Heart left ventricle (tissue), 16 donors: ENCODE measurements at regions not wholly inside any gene's neighbourhood (a gene's known extent, or its start where the extent isn't known, plus 50 kb on each side); places are given as distances from the start of the nearest gene placed in this dataset.

ENCODE experiments used
- ATAC-seq, 4 donors: fragments of 200-7000 bp; cut with Tn5 transposase; one replicate each; pipeline ENCODE4 v1.9.1; 2020 to 2022; ENCODE audit warnings: moderate library complexity in 4 of 4, mild to moderate bottlenecking in 3 of 4, moderate number of reproducible peaks in 1 of 4
- DNase-seq, 5 donors: peaks; one replicate each; pipeline ENCODE4 v3.0.0-alpha.2; 2020
- H3K27ac ChIP-seq, 12 donors: fragments of 200-600 bp; sonication (generic) in 4 of 12; one replicate each; pipeline versions ENCODE4 v1.5.0 to v1.8.0; 2016 to 2022; ENCODE audit warnings: mild to moderate bottlenecking in 2 of 12
- H3K27me3 ChIP-seq, 9 donors: fragments of 200-600 bp; sonication (generic) in 2 of 9; one replicate each; pipeline versions ENCODE4 v1.5.1 to v1.8.0; 2016 to 2022; ENCODE audit warnings: mild to moderate bottlenecking in 3 of 9
- H3K36me3 ChIP-seq, 9 donors: fragments of 200-600 bp; sonication (generic) in 2 of 9; one replicate each; pipeline versions ENCODE4 v1.5.0 to v1.8.0; 2018 to 2022; ENCODE audit warnings: mild to moderate bottlenecking in 2 of 9
- H3K4me1 ChIP-seq, 12 donors: fragments of 200-600 bp; sonication (generic) in 4 of 12; one replicate each; pipeline versions ENCODE4 v1.5.0 to v1.8.0; 2016 to 2022; ENCODE audit warnings: mild to moderate bottlenecking in 3 of 12
- H3K4me3 ChIP-seq, 12 donors: fragments of 200-600 bp; sonication (generic) in 4 of 12; one replicate each; pipeline versions ENCODE4 v1.5.0 to v1.8.0; 2017 to 2022; ENCODE audit warnings: mild to moderate bottlenecking in 9 of 12, moderate library complexity in 4 of 12
- H3K9me3 ChIP-seq, 12 donors: fragments of 200-600 bp; sonication (generic) in 4 of 12; one replicate each; pipeline versions ENCODE4 v1.5.0 to v1.8.0; 2016 to 2022; ENCODE audit warnings: mild to moderate bottlenecking in 1 of 12
- POLR2A ChIP-seq, 2 donors: fragments of 450-650 bp; IDR thresholded peaks; one replicate each; pipeline ENCODE4 v1.6.1; 2017; ENCODE audit warnings: antibody characterized with exemption in 2 of 2, mild to moderate bottlenecking in 2 of 2, moderate library complexity in 2 of 2
- WGBS, 4 donors: extraction: QIAGEN DNeasy Blood & Tissue Kit in 2 of 4; methylation state at CpG; one replicate each; pipeline versions ENCODE4 v1.1.5 to v1.1.7; 2013 to 2018; 5-methylcytosine and 5-hydroxymethylcytosine counted together
- intact Hi-C, 10 donors: fragments of 100-400 bp; cut with DNase I; formaldehyde crosslinking; loops; one replicate each; pipeline versions ENCODE4 v1.11.1 to v1.14.2; 2022
- TF ChIP-seq, protein P1 (sequence below), 12 donors: fragments of 200-600 bp; sonication (generic) in 4 of 12; IDR thresholded peaks; one replicate each; pipeline versions ENCODE4 v1.5.0 to v1.8.0; 2018 to 2022; ENCODE audit warnings: antibody characterized with exemption in 12 of 12, mild to moderate bottlenecking in 5 of 12
- donor health status: ischemic (EF 13 %, LVEDD 7.1; RV severe dilation, severe dysfunction).
- donor health status: healthy with polysubstance abuse.
- donor health status: DM: no; HTN: yes; CAD: no.
- donor health status: DM: no; HTN: no; CAD: no.
- donor health status: ischemic (EF 25% LVEDD 6.9; RV normal size, moderate dysfunction).
- donor health status: ischemic (EF 25% LVEDD 5.7; RV mildly dilated, moderate dysfunction).
- donor health status: healthy.
- donor health status: DM: yes; HTN: yes; CAD: no.
- donor health status: ischemic (EF 35%, LVEDD 5.7; RV mildly dilated, moderate dysfunction).
- donor health status: nonischemic (EF 11% LVEDD 7.7; RV severe dilation, severe dysfunction).
- donor health status: DM: yes; HTN: yes; CAD: no.
- donor health status: PGD.
- donor health status: ischemic (EF 29% LVEDD 5.4; RV normal size, mild dysfunction).
- donor health status: nonischemic (EF 23%, LVEDD 6.1; RV moderate dilation, normal function).

DNA sequence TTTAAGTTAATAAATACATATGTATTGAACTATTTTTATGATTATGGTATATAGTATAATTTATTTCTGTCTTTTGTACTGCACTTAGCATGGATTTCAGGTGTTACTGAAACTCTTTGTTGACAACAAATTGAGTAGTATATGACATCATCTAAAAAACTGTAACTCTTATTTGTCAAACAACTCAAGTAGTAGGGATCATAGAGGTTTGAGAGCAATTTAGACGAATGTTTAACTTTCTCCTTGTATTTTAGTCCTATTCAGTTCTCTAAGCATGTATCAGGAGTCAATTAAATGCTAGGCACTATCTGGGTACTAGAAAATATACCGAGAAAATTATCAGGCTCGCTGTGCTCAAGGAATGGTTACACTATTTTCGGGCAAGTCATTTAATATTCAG, 595.2 kb downstream of the METTL15 start:
- 81 to 89% (median 84%) methylated on average over 4 of the region's 4 CpGs for WGBS, 4 donors
- Histone ChIP-seq H3K4me3 (no peak overlapping the region), H3K27me3 (no peaks in the 10 kb centered on the region), H3K4me1 (no peaks in the 10 kb centered on the region), H3K27ac (no peak overlapping the region), H3K9me3 (no peaks in the 10 kb centered on the region), H3K36me3 (no peaks in the 10 kb centered on the region)
- DNase-seq = no peak
- no peak for ATAC-seq
- TF ChIP-seq, protein P1, sequence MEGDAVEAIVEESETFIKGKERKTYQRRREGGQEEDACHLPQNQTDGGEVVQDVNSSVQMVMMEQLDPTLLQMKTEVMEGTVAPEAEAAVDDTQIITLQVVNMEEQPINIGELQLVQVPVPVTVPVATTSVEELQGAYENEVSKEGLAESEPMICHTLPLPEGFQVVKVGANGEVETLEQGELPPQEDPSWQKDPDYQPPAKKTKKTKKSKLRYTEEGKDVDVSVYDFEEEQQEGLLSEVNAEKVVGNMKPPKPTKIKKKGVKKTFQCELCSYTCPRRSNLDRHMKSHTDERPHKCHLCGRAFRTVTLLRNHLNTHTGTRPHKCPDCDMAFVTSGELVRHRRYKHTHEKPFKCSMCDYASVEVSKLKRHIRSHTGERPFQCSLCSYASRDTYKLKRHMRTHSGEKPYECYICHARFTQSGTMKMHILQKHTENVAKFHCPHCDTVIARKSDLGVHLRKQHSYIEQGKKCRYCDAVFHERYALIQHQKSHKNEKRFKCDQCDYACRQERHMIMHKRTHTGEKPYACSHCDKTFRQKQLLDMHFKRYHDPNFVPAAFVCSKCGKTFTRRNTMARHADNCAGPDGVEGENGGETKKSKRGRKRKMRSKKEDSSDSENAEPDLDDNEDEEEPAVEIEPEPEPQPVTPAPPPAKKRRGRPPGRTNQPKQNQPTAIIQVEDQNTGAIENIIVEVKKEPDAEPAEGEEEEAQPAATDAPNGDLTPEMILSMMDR (IDR thresholded peaks at IDR 0.05) = no peak
- no peak for TF ChIP-seq POLR2A (IDR thresholded peaks at IDR 0.05)
- intact Hi-C loops = no loop called here

DNA sequence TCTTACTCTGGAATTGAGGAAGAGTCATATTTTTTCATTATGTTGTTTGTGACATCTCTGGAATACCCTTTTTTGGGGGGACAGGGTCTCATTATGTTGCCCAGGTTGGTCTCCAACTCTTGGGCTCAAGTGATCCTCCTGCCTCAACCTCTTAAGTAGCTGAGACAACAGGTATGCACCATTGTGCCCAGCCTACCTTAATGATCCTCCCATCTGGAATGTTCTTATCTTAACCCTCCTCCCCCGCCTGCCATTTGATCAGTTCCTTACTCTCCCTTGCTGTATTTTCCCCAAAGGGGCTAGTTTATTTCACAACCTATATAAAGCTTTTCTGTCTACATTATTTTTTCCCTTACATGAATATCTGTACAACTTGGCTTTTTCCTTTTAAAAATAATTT, 594.7 kb downstream of the METTL15 start:
- H3K4me1 ChIP-seq = no peaks in the 10 kb centered on the region
- no peaks in the 10 kb centered on the region for H3K36me3 ChIP-seq
- ATAC-seq = no peak
- no peaks in the 10 kb centered on the region for H3K27me3 ChIP-seq
- no peaks in the 10 kb centered on the region for H3K9me3 ChIP-seq
- DNase-seq = no peak
- no peak overlapping the region for H3K27ac ChIP-seq
- TF ChIP-seq, protein P1 (IDR thresholded peaks at IDR 0.05) = no peak
- TF ChIP-seq POLR2A (IDR thresholded peaks at IDR 0.05) = no peak
- intact Hi-C loops = no loop called here
- no peak overlapping the region for H3K4me3 ChIP-seq
- WGBS, 4 donors = 68 to 81% (median 78%) methylated on average over 1 of the region's 1 CpG

DNA sequence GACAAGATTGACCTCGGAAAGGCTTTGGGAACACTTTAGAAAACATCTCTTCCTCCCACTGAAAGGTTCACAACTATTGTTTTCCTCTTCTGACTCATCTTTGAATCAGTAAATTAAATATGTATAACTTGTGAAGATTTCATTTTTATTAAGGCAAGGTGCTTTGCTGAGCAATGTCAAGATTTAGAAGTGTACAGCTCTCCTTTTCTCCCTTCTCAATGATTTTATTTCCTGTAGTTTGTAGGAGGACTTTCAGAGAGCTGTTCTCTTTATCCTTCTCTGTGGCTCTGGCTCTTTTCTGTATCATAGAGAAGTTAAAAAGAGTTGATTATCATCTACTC, 594.2 kb downstream of the METTL15 start:
- Histone ChIP-seq H3K9me3 (no peaks in the 10 kb centered on the region), H3K4me1 (no peaks in the 10 kb centered on the region), H3K27me3 (no peaks in the 10 kb centered on the region), H3K36me3 (no peaks in the 10 kb centered on the region), H3K4me3 (no peak overlapping the region), H3K27ac (no peak overlapping the region)
- intact Hi-C loops = no loop called here
- DNase-seq = no peak
- no peak for ATAC-seq
- TF ChIP-seq, protein P1 (IDR thresholded peaks at IDR 0.05) = no peak
- TF ChIP-seq POLR2A (IDR thresholded peaks at IDR 0.05) = no peak
- WGBS, 4 donors = 74 to 91% (median 86%) methylated on average over 1 of the region's 1 CpG

DNA sequence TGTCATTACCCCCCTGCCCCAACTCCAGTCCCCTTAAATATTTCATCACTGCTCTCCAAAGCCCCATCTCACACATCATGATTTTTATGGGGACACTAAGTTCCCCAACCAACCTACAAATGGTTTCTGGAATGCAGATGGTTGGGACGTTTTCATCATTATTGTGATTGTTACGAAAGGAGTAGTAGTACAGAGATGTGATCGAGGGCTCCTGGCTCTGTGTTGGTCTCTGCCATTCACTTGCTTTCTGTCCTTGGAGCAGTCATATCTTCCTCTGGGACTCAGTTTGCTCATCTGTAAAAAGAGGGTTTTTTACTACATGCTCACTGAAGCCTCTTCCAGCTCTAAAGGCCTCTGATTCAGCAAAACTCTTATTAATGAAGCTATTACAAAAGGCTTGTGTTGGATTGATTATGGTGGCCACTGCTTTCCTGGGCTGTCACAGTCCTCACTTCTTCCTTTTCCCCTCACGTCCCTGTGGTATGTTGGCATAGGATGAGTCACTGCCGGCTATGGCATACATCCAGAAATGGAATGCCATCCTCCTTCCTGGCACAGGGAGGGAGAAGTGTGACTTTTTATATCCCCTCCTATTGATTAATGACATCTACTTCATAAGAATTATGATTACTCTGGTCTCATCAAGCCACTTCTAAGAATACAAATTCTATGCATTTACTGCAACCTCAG, 593.7 kb downstream of the METTL15 start:
- ATAC-seq (peak in 2 of 4 donors; percentile 43 to 48), DNase-seq (no peak)
- Histone ChIP-seq H3K36me3 (no peaks in the 10 kb centered on the region), H3K27ac (no peak overlapping the region), H3K9me3 (no peaks in the 10 kb centered on the region), H3K4me1 (no peaks in the 10 kb centered on the region), H3K27me3 (no peaks in the 10 kb centered on the region), H3K4me3 (no peak overlapping the region)
- TF ChIP-seq POLR2A (IDR thresholded peaks at IDR 0.05) = no peak
- TF ChIP-seq, protein P1 (IDR thresholded peaks at IDR 0.05) = no peak
- 65 to 69% (median 67%) methylated on average over 5 of the region's 5 CpGs for WGBS, 4 donors
- intact Hi-C loops = no loop called here
